ENCODE measurements at regions not wholly inside any gene's neighbourhood (a gene's known extent, or its start where the extent isn't known, plus 50 kb on each side); places are given as distances from the start of the nearest gene placed in this dataset.

GRCh38 chr2:100207411-100207885, 65.1 kb upstream of the AFF3 start:
- TF ChIP-seq, protein P1, sequence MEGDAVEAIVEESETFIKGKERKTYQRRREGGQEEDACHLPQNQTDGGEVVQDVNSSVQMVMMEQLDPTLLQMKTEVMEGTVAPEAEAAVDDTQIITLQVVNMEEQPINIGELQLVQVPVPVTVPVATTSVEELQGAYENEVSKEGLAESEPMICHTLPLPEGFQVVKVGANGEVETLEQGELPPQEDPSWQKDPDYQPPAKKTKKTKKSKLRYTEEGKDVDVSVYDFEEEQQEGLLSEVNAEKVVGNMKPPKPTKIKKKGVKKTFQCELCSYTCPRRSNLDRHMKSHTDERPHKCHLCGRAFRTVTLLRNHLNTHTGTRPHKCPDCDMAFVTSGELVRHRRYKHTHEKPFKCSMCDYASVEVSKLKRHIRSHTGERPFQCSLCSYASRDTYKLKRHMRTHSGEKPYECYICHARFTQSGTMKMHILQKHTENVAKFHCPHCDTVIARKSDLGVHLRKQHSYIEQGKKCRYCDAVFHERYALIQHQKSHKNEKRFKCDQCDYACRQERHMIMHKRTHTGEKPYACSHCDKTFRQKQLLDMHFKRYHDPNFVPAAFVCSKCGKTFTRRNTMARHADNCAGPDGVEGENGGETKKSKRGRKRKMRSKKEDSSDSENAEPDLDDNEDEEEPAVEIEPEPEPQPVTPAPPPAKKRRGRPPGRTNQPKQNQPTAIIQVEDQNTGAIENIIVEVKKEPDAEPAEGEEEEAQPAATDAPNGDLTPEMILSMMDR (IDR thresholded peaks at IDR 0.05; ENCODE audit: unreplicated experiment): no peak
- Mint-ChIP-seq H3K4me3 (no peak overlapping the region), H3K4me1 (peaks cover 2% of the 10 kb centered on the region), H3K27me3 (ENCODE audit: low read depth) (peaks cover 3% of the 10 kb centered on the region), H3K36me3 (no peaks in the 10 kb centered on the region), H3K9me3 (no peaks in the 10 kb centered on the region), H3K27ac (no peak overlapping the region)
- DNase-seq (ENCODE audit: low spot score in 2 of 2, unreplicated experiment in 2 of 2): no peak

DNA sequence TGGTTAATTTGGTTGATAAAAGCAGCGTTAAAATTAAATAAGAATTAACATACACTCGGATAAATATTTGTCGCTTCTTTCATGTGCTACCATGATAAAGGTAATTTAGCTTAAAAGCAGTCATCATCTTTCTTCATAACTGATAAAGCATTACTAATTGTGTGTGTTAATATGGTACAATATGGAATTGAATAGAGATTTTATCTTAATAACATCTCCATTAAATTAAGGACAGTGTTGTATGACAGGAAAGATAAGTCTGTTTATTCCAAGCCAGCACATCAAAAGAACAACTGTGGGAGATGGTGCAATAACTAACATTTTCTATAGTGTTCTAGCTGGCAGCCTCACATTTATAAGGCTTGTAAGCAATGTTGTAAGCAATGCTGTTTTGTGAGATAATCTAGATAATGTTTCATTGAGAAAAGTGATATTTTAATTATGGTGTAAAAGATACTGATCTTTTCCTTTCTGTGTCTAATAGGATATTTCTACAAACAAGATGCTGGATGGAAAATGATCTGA, 64.4 kb upstream of the AFF3 start:
- Mint-ChIP-seq H3K36me3 (no peaks in the 10 kb centered on the region), H3K27ac (no peak overlapping the region), H3K27me3 (ENCODE audit: low read depth) (peaks cover 1% of the 10 kb centered on the region), H3K9me3 (no peaks in the 10 kb centered on the region), H3K4me3 (no peak overlapping the region), H3K4me1 (peaks cover 2% of the 10 kb centered on the region)
- no peak for DNase-seq (ENCODE audit: low spot score in 2 of 2, unreplicated experiment in 2 of 2)
- TF ChIP-seq, protein P1 (IDR thresholded peaks at IDR 0.05; ENCODE audit: unreplicated experiment): no peak

DNA sequence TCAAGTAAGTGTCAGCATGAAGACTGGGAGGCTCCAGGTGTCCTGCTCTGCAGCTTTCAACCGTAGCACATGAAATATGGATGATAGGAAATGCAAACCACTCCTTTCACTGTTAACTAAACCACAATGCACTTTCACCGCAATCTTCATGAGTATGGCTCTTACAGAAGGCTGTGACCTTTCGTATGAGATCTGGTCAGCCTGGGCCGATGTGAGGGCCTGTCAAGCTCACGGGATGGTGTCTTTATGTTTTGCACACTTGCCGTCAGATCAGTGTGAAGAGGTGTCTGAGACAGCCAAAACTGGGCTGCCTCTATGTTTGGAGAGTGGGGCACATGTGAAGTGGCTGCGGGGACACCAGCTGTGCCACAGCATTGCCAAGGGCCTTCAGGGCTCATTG, 62.8 kb upstream of the AFF3 start:
- Mint-ChIP-seq H3K4me1 (peaks cover 2% of the 10 kb centered on the region), H3K36me3 (no peaks in the 10 kb centered on the region), H3K27ac (no peak overlapping the region), H3K27me3 (ENCODE audit: low read depth) (peaks cover 1% of the 10 kb centered on the region), H3K9me3 (no peaks in the 10 kb centered on the region), H3K4me3 (no peak overlapping the region)
- DNase-seq (ENCODE audit: low spot score in 2 of 2, unreplicated experiment in 2 of 2): no peak
- TF ChIP-seq, protein P1 (IDR thresholded peaks at IDR 0.05; ENCODE audit: unreplicated experiment): no peak

- H3K4me3 Mint-ChIP-seq: no peak overlapping the region
- TF ChIP-seq, protein P1 (IDR thresholded peaks at IDR 0.05; ENCODE audit: unreplicated experiment): no peak
- H3K9me3 Mint-ChIP-seq: no peaks in the 10 kb centered on the region
- no peak overlapping the region for H3K27ac Mint-ChIP-seq
- peaks cover 1% of the 10 kb centered on the region for H3K27me3 Mint-ChIP-seq (ENCODE audit: low read depth)
- H3K4me1 Mint-ChIP-seq: peaks cover 15% of the 10 kb centered on the region
- DNase-seq (ENCODE audit: low spot score in 2 of 2, unreplicated experiment in 2 of 2): no peak
- no peaks in the 10 kb centered on the region for H3K36me3 Mint-ChIP-seq
Measured at GRCh38 chr2:100202567-100202966, 60.2 kb upstream of the AFF3 start.

DNA sequence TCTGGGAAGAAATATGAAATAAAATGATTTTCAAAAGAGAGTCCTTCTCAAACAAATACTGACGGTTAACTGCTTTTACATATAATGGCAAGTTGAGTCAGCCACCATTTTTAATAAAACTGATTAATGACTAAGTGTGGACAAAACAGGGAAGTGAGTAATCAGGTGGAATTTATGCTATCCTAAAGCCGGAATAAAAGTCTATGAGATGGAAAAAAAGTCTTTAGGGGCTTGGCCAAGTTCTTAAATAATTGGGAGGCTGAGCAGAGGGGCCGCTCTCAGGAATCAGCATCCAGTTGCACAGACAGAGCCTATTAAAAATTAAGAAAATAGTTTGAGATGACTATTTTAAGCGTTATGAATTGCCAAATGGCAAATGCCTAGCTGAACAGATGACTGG, 58.6 kb upstream of the AFF3 start:
- Mint-ChIP-seq H3K4me3 (no peak overlapping the region), H3K27me3 (ENCODE audit: low read depth) (peaks cover 1% of the 10 kb centered on the region), H3K4me1 (peaks cover 23% of the 10 kb centered on the region), H3K9me3 (no peaks in the 10 kb centered on the region), H3K36me3 (no peaks in the 10 kb centered on the region), H3K27ac (no peak overlapping the region)
- TF ChIP-seq, protein P1 (IDR thresholded peaks at IDR 0.05; ENCODE audit: unreplicated experiment): no peak
- no peak for DNase-seq (ENCODE audit: low spot score in 2 of 2, unreplicated experiment in 2 of 2)

- H3K9me3 Mint-ChIP-seq: no peaks in the 10 kb centered on the region
- no peaks in the 10 kb centered on the region for H3K36me3 Mint-ChIP-seq
- H3K4me3 Mint-ChIP-seq: no peak overlapping the region
- TF ChIP-seq, protein P1 (IDR thresholded peaks at IDR 0.05; ENCODE audit: unreplicated experiment): no peak
- H3K4me1 Mint-ChIP-seq: peaks cover 28% of the 10 kb centered on the region
- no peak overlapping the region for H3K27ac Mint-ChIP-seq
- DNase-seq (ENCODE audit: low spot score in 2 of 2, unreplicated experiment in 2 of 2): no peak
- H3K27me3 Mint-ChIP-seq (ENCODE audit: low read depth): peaks cover 1% of the 10 kb centered on the region
Measured at GRCh38 chr2:100199421-100199820, 57.0 kb upstream of the AFF3 start.
